Breast epithelium (tissue), 3 donors: ENCODE measurements at regions not wholly inside any gene's neighbourhood (a gene's known extent, or its start where the extent isn't known, plus 50 kb on each side); places are given as distances from the start of the nearest gene placed in this dataset.

Experiments used
- CTCF ChIP-seq, 3 donors: fragments of 450-650 bp; IDR thresholded peaks; one replicate each; pipeline ENCODE4 v1.5.1; 2016 to 2017; ENCODE audit warnings: antibody characterized with exemption in 3 of 3, mild to moderate bottlenecking in 3 of 3, moderate library complexity in 3 of 3
- POLR2AphosphoS5 ChIP-seq, 3 donors: sonication (generic); formaldehyde crosslinking; IDR thresholded peaks; one replicate each; pipeline ENCODE4 v1.6.1; 2017; ENCODE audit warnings: antibody characterized with exemption in 3 of 3

GRCh38 chr17:68141050-68141449 lies 105.5 kb downstream of the KPNA2 start:
- no peak for TF ChIP-seq CTCF (IDR thresholded peaks at IDR 0.05)
- no peak for TF ChIP-seq POLR2AphosphoS5 (IDR thresholded peaks at IDR 0.05)
